ENCODE measurements at regions not wholly inside any gene's neighbourhood (a gene's known extent, or its start where the extent isn't known, plus 50 kb on each side); places are given as distances from the start of the nearest gene placed in this dataset.
"Not testable (repeated sequence)": the region's sequence is repeated elsewhere in the genome, so short reads cannot be mapped to it uniquely, and the experiment has no call there.

- POLR2A ChIA-PET (ENCODE audit: partially characterized antibody), result interaction anchor here (0.5 to 1.7 kb wide), 4 partner anchors 21 to 137 kb away, joined by 3 to 7 read pairs (median 4); no protein-coding TSS in a partner anchor
- Mint-ChIP-seq H3K9me3 (peaks cover 0 to 4% (median 0%) of the 10 kb centered on the region in 8 donors), H3K36me3 (no peaks in the 10 kb centered on the region), H3K4me1 (peaks cover 18 to 62% (median 34%) of the 10 kb centered on the region in 4 donors), H3K4me3 (no peak overlapping the region), H3K27ac (peak overlapping the region in 4 of 7 donors; percentile 81 to 92 (median 85)), H3K27me3 (no peaks in the 10 kb centered on the region)
- CTCF ChIA-PET (ENCODE audit: partially characterized antibody), result interaction anchor here (1.1 to 1.5 kb wide), 3 partner anchors 124 to 350 kb away, joined by 3 to 5 read pairs (median 3); no protein-coding TSS in a partner anchor
- Histone ChIP-seq H3K27ac (ENCODE audit: low read depth, low read length) (no peak overlapping the region), H3K4me1 (ENCODE audit: insufficient read depth, low read length) (peaks cover 36% of the 10 kb centered on the region), H3K4me3 (ENCODE audit: low read length in 2 of 2) (no peak overlapping the region), H3K27me3 (ENCODE audit: insufficient read depth, low read length) (no peaks in the 10 kb centered on the region), H3K9me3 (ENCODE audit: control insufficient read depth in 1 of 2, low read length in 2 of 2) (no peaks in the 10 kb centered on the region), H3K36me3 (ENCODE audit: insufficient read depth, low read length) (no peaks in the 10 kb centered on the region)
- intact Hi-C loops (cut with micrococcal nuclease), result no loop called here
- DNase-seq, result no peak
Observed at GRCh38 chr4:38530486-38530885, 133.5 kb upstream of the KLF3 start.

DNA sequence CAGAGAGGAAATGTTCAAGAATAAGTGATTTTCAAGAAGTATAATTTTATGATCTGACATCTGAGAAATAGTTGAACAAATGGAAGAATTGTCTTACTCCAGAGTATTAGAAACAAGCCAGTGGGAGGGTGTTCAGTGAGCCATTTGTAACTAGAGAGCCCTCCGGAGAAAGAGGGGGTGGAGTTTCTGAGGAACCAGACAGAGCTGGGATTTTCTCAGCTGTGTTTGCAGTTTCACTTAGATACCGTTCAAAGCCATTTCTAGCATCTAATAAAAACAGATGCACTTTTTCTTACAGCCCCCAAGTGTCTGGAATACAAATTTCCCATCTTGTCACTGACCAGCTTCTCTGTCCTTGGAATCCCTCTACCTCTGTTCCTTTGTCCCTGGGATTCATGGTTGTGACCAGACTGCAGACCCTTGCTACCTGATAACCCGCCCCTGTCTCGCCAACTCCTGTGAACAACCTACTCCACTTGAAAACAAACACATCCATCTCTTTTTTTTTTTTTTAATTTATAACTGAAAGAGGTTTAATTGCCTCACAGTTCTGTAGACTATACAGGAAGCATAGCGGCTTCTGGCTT is 132.8 kb upstream of the KLF3 start:
- Mint-ChIP-seq H3K4me1 (peaks cover 18 to 54% (median 34%) of the 10 kb centered on the region in 4 donors), H3K4me3 (peak overlapping the region in 2 of 8 donors; percentile 3 to 59), H3K9me3 (peaks cover 0 to 4% (median 0%) of the 10 kb centered on the region in 8 donors), H3K27me3 (peaks cover 0 to 2% of the 10 kb centered on the region in 2 donors), H3K36me3 (no peaks in the 10 kb centered on the region), H3K27ac (peak overlapping the region in 6 of 7 donors; percentile 30 to 83 (median 46))
- Histone ChIP-seq H3K27ac (ENCODE audit: low read depth, low read length) (no peak overlapping the region), H3K4me3 (ENCODE audit: low read length in 2 of 2) (no peak overlapping the region), H3K27me3 (ENCODE audit: insufficient read depth, low read length) (no peaks in the 10 kb centered on the region), H3K4me1 (ENCODE audit: insufficient read depth, low read length) (peaks cover 36% of the 10 kb centered on the region), H3K36me3 (ENCODE audit: insufficient read depth, low read length) (no peaks in the 10 kb centered on the region), H3K9me3 (ENCODE audit: control insufficient read depth in 1 of 2, low read length in 2 of 2) (no peaks in the 10 kb centered on the region)
- DNase-seq, result no peak
- ChIA-PET CTCF (ENCODE audit: partially characterized antibody) (interaction anchor here (1.1 to 1.5 kb wide), 3 partner anchors 123 to 351 kb away, joined by 3 to 5 read pairs (median 3); no protein-coding TSS in a partner anchor), POLR2A (ENCODE audit: partially characterized antibody) (interaction anchor here (0.5 to 1.7 kb wide), 5 partner anchors 13 to 136 kb away, joined by 3 to 7 read pairs (median 4); no protein-coding TSS in a partner anchor)
- intact Hi-C loops (cut with micrococcal nuclease), result no loop called here

DNA sequence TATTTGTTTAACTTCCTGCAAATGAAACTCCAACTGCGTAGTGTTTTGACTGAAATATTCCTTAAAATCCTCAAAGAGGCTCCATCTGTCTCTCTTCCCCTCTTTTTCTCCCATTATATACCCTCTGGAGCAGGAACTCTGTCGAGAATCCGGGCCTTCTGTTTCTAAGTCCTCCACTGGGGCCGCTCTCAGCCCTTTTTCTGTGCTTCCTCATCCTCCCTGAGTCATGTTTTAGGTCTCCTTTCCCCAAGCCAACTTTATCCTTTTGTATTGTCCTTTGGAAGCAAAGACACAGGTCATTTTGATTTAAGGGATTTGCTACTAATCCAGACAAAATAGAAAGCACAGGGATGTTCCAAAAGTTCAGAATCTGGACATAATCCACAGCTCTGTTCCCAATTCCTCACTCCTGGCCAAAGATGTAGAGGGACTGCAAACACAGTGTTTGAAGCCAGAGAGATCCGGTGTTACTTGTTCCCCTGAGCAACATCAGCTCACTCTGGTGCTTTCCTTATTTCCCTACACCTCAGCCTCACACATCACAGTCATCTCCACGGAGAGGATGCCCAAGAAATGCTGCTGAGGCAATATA is 131.0 kb upstream of the KLF3 start:
- no peaks in the 10 kb centered on the region for H3K9me3 ChIP-seq (ENCODE audit: control insufficient read depth in 1 of 2, low read length in 2 of 2)
- DNase-seq, result no peak
- CTCF ChIA-PET (ENCODE audit: partially characterized antibody), result interaction anchor here (1.3 kb wide), 1 partner anchor 214 kb away, joined by 3 read pairs; no protein-coding TSS in a partner anchor

DNA sequence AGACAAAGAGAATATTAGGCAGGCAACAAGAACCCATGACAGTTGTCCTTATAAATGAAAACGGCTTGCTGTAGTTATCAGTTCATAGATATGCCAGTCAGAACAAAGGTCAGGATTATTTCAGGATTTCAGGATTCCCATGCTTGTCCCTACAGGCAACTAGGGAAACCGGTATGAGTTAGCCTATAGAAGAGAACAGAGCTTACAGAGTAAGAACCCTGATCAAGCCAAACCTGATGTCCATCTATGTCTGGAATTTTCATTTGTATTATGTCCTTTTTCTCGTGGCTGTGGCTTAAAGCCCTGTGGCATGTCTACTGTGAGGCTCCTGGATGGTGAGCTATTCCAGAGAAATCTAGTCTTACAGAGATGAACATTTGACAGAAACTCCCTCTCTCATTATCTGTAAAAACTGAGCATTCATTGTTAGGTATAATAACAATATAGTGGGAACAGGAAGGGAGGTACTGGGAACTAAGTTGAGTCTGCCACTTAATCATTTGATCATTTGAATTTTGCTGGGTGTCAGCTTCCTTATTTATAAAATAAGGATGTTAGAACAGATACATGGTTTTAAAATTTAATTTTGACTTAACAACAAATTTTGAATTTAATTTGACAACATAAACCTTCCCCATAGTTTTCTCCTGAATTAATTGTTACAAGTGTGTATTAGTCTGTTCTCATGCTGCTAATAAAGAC is 129.5 kb upstream of the KLF3 start:
- H3K27me3 Mint-ChIP-seq, result peaks cover 0 to 2% of the 10 kb centered on the region in 2 donors
- no peaks in the 10 kb centered on the region for H3K36me3 Mint-ChIP-seq
- H3K36me3 ChIP-seq (ENCODE audit: insufficient read depth, low read length), result no peaks in the 10 kb centered on the region
- H3K27ac Mint-ChIP-seq, result no peak overlapping the region
- CTCF ChIA-PET (ENCODE audit: partially characterized antibody), result no interaction called here
- no peak overlapping the region for H3K4me3 ChIP-seq (ENCODE audit: low read length in 2 of 2)
- POLR2A ChIA-PET (ENCODE audit: partially characterized antibody), result no interaction called here
- peaks cover 0 to 2% (median 0%) of the 10 kb centered on the region in 8 donors for H3K9me3 Mint-ChIP-seq
- no peaks in the 10 kb centered on the region for H3K9me3 ChIP-seq (ENCODE audit: control insufficient read depth in 1 of 2, low read length in 2 of 2)
- no peaks in the 10 kb centered on the region for H3K27me3 ChIP-seq (ENCODE audit: insufficient read depth, low read length)
- DNase-seq, result no peak
- peaks cover 11 to 29% (median 22%) of the 10 kb centered on the region in 4 donors for H3K4me1 Mint-ChIP-seq
- no peak overlapping the region for H3K4me3 Mint-ChIP-seq
- H3K27ac ChIP-seq (ENCODE audit: low read depth, low read length), result no peak overlapping the region
- intact Hi-C loops (cut with micrococcal nuclease), result no loop called here
- H3K4me1 ChIP-seq (ENCODE audit: insufficient read depth, low read length), result peaks cover 21% of the 10 kb centered on the region

More for the DNA sequence above, 131.0 kb upstream of the KLF3 start:
- H3K4me3 ChIP-seq (ENCODE audit: low read length in 2 of 2), result no peak overlapping the region
- Mint-ChIP-seq H3K9me3 (peaks cover 0 to 2% (median 0%) of the 10 kb centered on the region in 8 donors), H3K4me3 (no peak overlapping the region), H3K4me1 (peaks cover 17 to 38% (median 28%) of the 10 kb centered on the region in 4 donors), H3K27me3 (peaks cover 0 to 2% of the 10 kb centered on the region in 2 donors), H3K36me3 (no peaks in the 10 kb centered on the region), H3K27ac (no peak overlapping the region)
- intact Hi-C loops (cut with micrococcal nuclease), result no loop called here
- H3K4me1 ChIP-seq (ENCODE audit: insufficient read depth, low read length), result peaks cover 33% of the 10 kb centered on the region
- H3K27ac ChIP-seq (ENCODE audit: low read depth, low read length), result no peak overlapping the region
- H3K27me3 ChIP-seq (ENCODE audit: insufficient read depth, low read length), result no peaks in the 10 kb centered on the region
- H3K36me3 ChIP-seq (ENCODE audit: insufficient read depth, low read length), result no peaks in the 10 kb centered on the region
- POLR2A ChIA-PET (ENCODE audit: partially characterized antibody), result no interaction called here

DNA sequence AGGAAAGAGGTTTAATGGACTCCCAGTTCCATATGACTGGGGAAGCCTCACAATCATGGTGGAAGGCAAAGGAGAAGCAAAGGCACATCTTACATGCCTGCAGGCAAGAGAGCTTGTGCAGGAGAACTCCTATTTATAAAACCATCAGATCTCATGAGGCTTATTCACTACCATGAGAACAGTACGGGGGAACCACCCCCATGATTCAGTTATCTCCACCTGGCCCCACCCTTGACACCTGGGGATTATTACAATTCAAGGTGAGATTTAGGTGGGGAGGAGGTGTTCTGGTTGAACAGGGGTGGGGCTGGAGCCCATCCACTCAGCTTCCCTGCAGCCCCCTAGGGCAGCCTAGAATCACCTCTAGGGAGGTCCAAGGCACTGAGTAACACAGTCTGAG is 128.9 kb upstream of the KLF3 start:
- H3K36me3 ChIP-seq (ENCODE audit: insufficient read depth, low read length); H3K4me3 ChIP-seq (ENCODE audit: low read length in 2 of 2); H3K36me3 Mint-ChIP-seq; intact Hi-C loops (cut with micrococcal nuclease); DNase-seq; H3K27me3 ChIP-seq (ENCODE audit: insufficient read depth, low read length); H3K27ac Mint-ChIP-seq; H3K9me3 Mint-ChIP-seq; H3K27me3 Mint-ChIP-seq; POLR2A ChIA-PET (ENCODE audit: partially characterized antibody); H3K27ac ChIP-seq (ENCODE audit: low read depth, low read length); H3K4me3 Mint-ChIP-seq; H3K9me3 ChIP-seq (ENCODE audit: control insufficient read depth in 1 of 2, low read length in 2 of 2): not testable (repeated sequence)
- H3K4me1 Mint-ChIP-seq, result peaks cover 7 to 24% (median 16%) of the 10 kb centered on the region in 4 donors
- peaks cover 15% of the 10 kb centered on the region for H3K4me1 ChIP-seq (ENCODE audit: insufficient read depth, low read length)
- CTCF ChIA-PET (ENCODE audit: partially characterized antibody), result interaction anchor here (0.7 kb wide), 1 partner anchor 120 kb away, joined by 3 read pairs; no protein-coding TSS in a partner anchor

DNA sequence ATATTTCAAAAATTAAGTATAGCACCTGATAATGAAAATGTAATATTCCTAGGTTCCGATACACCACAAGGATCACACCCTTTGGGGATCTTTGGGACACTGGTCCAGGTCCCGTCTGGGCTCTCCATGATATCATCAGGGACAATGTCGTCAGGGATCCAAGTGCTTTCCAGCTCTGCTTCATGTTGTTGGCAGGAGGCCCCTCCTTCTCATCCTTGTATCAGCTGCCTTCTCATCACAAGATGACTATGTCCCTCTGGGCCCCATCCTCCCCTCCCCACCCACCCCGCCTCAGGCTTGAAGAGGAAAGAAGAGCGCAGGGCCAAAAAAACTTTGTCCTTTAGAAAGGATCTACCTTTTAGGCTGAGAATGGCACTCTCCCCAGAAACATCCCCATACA is 128.3 kb upstream of the KLF3 start:
- peaks cover 9% of the 10 kb centered on the region for H3K4me1 ChIP-seq (ENCODE audit: insufficient read depth, low read length)
- Mint-ChIP-seq H3K4me1 (peaks cover 6 to 18% (median 13%) of the 10 kb centered on the region in 4 donors), H3K27ac (no peak overlapping the region), H3K9me3 (peaks cover 0 to 2% (median 0%) of the 10 kb centered on the region in 8 donors), H3K27me3 (peaks cover 0 to 2% of the 10 kb centered on the region in 2 donors), H3K36me3 (no peaks in the 10 kb centered on the region), H3K4me3 (no peak overlapping the region)
- H3K36me3 ChIP-seq (ENCODE audit: insufficient read depth, low read length), result no peaks in the 10 kb centered on the region
- ChIA-PET CTCF (ENCODE audit: partially characterized antibody) (interaction anchor here (0.7 kb wide), 1 partner anchor 119 kb away, joined by 3 read pairs; no protein-coding TSS in a partner anchor), POLR2A (ENCODE audit: partially characterized antibody) (no interaction called here)
- no peaks in the 10 kb centered on the region for H3K9me3 ChIP-seq (ENCODE audit: control insufficient read depth in 1 of 2, low read length in 2 of 2)
- no peaks in the 10 kb centered on the region for H3K27me3 ChIP-seq (ENCODE audit: insufficient read depth, low read length)
- DNase-seq, result no peak
- H3K4me3 ChIP-seq (ENCODE audit: low read length in 2 of 2), result no peak overlapping the region
- no peak overlapping the region for H3K27ac ChIP-seq (ENCODE audit: low read depth, low read length)
- intact Hi-C loops (cut with micrococcal nuclease), result no loop called here

DNA sequence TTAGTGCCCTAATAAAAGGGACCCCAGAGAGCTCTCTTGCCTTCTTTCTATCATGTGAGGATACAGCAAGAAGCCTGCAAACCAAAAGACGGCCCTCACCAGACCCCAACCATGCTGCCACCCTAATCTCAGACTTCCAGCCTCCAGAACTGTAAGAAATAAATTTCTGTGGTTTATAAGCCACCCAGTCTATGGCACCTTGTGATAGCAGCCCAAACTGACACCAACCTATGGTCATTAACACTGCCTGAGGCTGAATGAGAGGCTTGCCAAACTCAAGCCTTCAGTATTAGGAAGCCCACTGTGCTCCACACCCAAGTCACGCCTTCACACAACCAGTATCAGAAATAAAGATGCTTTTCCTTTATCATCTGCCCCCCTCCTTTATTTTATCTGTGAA is 127.3 kb upstream of the KLF3 start:
- intact Hi-C loops (cut with micrococcal nuclease), result no loop called here
- H3K36me3 Mint-ChIP-seq, result no peaks in the 10 kb centered on the region
- no peak for DNase-seq
- peaks cover 3 to 8% (median 6%) of the 10 kb centered on the region in 4 donors for H3K4me1 Mint-ChIP-seq
- no peak overlapping the region for H3K4me3 ChIP-seq (ENCODE audit: low read length in 2 of 2)
- H3K4me1 ChIP-seq (ENCODE audit: insufficient read depth, low read length), result no peaks in the 10 kb centered on the region
- H3K27me3 ChIP-seq (ENCODE audit: insufficient read depth, low read length), result no peaks in the 10 kb centered on the region
- peaks cover 0 to 2% of the 10 kb centered on the region in 2 donors for H3K27me3 Mint-ChIP-seq
- no peaks in the 10 kb centered on the region for H3K9me3 ChIP-seq (ENCODE audit: control insufficient read depth in 1 of 2, low read length in 2 of 2)
- H3K4me3 Mint-ChIP-seq, result no peak overlapping the region
- POLR2A ChIA-PET (ENCODE audit: partially characterized antibody), result no interaction called here
- CTCF ChIA-PET (ENCODE audit: partially characterized antibody), result interaction anchor here (0.6 to 1.0 kb wide), 2 partner anchors 13 to 99 kb away, joined by 3 read pairs; no protein-coding TSS in a partner anchor
- no peak overlapping the region for H3K27ac Mint-ChIP-seq
- no peaks in the 10 kb centered on the region for H3K36me3 ChIP-seq (ENCODE audit: insufficient read depth, low read length)
- H3K27ac ChIP-seq (ENCODE audit: low read depth, low read length), result no peak overlapping the region
- peaks cover 0 to 2% (median 0%) of the 10 kb centered on the region in 8 donors for H3K9me3 Mint-ChIP-seq

Data from CD4-positive, alpha-beta memory T cell (primary cell).